ENCODE measurements at regions not wholly inside any gene's neighbourhood (a gene's known extent, or its start where the extent isn't known, plus 50 kb on each side); places are given as distances from the start of the nearest gene placed in this dataset.

- Histone ChIP-seq H3K4me2 (ENCODE audit: low read depth, low read length, poor library complexity, severe bottlenecking) (no peak overlapping the region), H2AFZ (ENCODE audit: low read length) (no peak overlapping the region), H3K4me3 (ENCODE audit: low read length, poor library complexity, severe bottlenecking) (no peak overlapping the region), H3K9me2 (replicated peaks; ENCODE audit: low read depth, low read length) (no peaks in the 10 kb centered on the region), H3K9ac (ENCODE audit: low read depth, low read length, poor library complexity, severe bottlenecking) (no peak overlapping the region), H4K20me1 (ENCODE audit: insufficient read depth, low read length, poor library complexity, severe bottlenecking) (no peaks in the 10 kb centered on the region), H3K27me3 (ENCODE audit: insufficient read depth, low read length, poor library complexity, severe bottlenecking) (no peaks in the 10 kb centered on the region), H3K79me2 (ENCODE audit: insufficient read depth, low read length) (no peaks in the 10 kb centered on the region), H3K36me3 (ENCODE audit: insufficient read depth, low read length) (no peaks in the 10 kb centered on the region), H3K9me3 (ENCODE audit: insufficient read depth, low read depth, low read length) (no peaks in the 10 kb centered on the region), H3K4me1 (ENCODE audit: insufficient read depth, low read length, poor library complexity, severe bottlenecking) (no peaks in the 10 kb centered on the region), H3F3A (ENCODE audit: low read depth) (no peaks in the 10 kb centered on the region)
- TF ChIP-seq CTCF (conservative IDR thresholded peaks at IDR 0.05; ENCODE audit: low read length) (no peak), EZH2phosphoT487 (IDR thresholded peaks at IDR 0.05; ENCODE audit: borderline replicate concordance) (no peak)
Observed at GRCh38 chr2:193124815-193125214, 930.1 kb upstream of the TMEFF2 start.

DNA sequence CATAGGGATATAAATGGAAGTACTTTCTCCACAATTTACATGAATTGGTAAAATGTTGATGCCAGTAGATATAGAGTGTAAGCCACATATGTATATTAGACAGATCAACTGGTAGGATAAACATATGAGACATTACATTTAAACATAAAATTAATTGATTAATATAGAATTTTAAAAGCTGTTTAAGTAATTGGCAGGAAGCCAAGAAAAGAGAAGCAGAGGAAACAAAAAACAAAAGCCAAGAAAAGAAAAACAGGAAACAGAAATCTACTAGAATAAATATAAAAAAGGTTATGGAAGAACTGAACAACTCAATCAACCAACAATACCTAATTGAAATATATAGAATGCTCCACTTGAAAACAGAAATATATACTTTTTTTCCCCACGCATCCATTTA lies 920.1 kb upstream of the TMEFF2 start:
- H3K9ac ChIP-seq (ENCODE audit: low read depth, low read length, poor library complexity, severe bottlenecking) = no peak overlapping the region
- no peaks in the 10 kb centered on the region for H3K9me3 ChIP-seq (ENCODE audit: insufficient read depth, low read depth, low read length)
- H3K36me3 ChIP-seq (ENCODE audit: insufficient read depth, low read length) = no peaks in the 10 kb centered on the region
- H3K4me3 ChIP-seq (ENCODE audit: low read length, poor library complexity, severe bottlenecking) = no peak overlapping the region
- no peaks in the 10 kb centered on the region for H3K4me1 ChIP-seq (ENCODE audit: insufficient read depth, low read length, poor library complexity, severe bottlenecking)
- H3F3A ChIP-seq (ENCODE audit: low read depth) = no peaks in the 10 kb centered on the region
- H3K4me2 ChIP-seq (ENCODE audit: low read depth, low read length, poor library complexity, severe bottlenecking) = no peak overlapping the region
- H3K27me3 ChIP-seq (ENCODE audit: insufficient read depth, low read length, poor library complexity, severe bottlenecking) = no peaks in the 10 kb centered on the region
- 0 out of 2 replicates have a peak, but pooled peaks cover 4% of the 10 kb centered on the region for H3K9me2 ChIP-seq (replicated peaks; ENCODE audit: low read depth, low read length)
- no peak for TF ChIP-seq CTCF (conservative IDR thresholded peaks at IDR 0.05; ENCODE audit: low read length)
- TF ChIP-seq EZH2phosphoT487 (IDR thresholded peaks at IDR 0.05; ENCODE audit: borderline replicate concordance) = no peak
- no peaks in the 10 kb centered on the region for H3K79me2 ChIP-seq (ENCODE audit: insufficient read depth, low read length)
- no peaks in the 10 kb centered on the region for H4K20me1 ChIP-seq (ENCODE audit: insufficient read depth, low read length, poor library complexity, severe bottlenecking)
- no peak overlapping the region for H2AFZ ChIP-seq (ENCODE audit: low read length)

DNA sequence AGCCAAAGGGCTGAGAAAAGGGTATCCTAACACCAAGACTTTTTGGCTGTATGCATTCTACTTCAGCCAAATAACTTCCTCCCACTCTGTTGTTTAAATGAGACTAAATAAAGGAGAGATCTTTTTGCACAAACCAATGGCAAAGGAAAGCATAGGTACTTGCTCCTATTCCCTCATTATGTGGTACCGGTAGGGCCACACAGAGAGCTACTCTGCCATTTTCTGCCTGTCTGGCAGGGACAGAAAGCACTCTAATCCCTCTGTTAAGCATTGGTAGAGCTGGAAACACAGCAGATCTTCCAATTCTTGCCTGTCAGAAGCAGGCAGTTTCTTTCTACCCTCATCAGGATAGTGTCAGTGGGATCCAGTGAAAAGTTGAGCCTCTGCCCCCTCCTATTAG lies 918.3 kb upstream of the TMEFF2 start:
- TF ChIP-seq CTCF (conservative IDR thresholded peaks at IDR 0.05; ENCODE audit: low read length) (no peak), EZH2phosphoT487 (IDR thresholded peaks at IDR 0.05; ENCODE audit: borderline replicate concordance) (no peak)
- Histone ChIP-seq H4K20me1 (ENCODE audit: insufficient read depth, low read length, poor library complexity, severe bottlenecking) (no peaks in the 10 kb centered on the region), H3K79me2 (ENCODE audit: insufficient read depth, low read length) (no peaks in the 10 kb centered on the region), H3K4me1 (ENCODE audit: insufficient read depth, low read length, poor library complexity, severe bottlenecking) (no peaks in the 10 kb centered on the region), H3K9me3 (ENCODE audit: insufficient read depth, low read depth, low read length) (no peaks in the 10 kb centered on the region), H3K4me3 (ENCODE audit: low read length, poor library complexity, severe bottlenecking) (no peak overlapping the region), H3K4me2 (ENCODE audit: low read depth, low read length, poor library complexity, severe bottlenecking) (no peak overlapping the region), H3K27me3 (ENCODE audit: insufficient read depth, low read length, poor library complexity, severe bottlenecking) (no peaks in the 10 kb centered on the region), H3K9ac (ENCODE audit: low read depth, low read length, poor library complexity, severe bottlenecking) (no peak overlapping the region), H2AFZ (ENCODE audit: low read length) (no peak overlapping the region), H3F3A (ENCODE audit: low read depth) (no peaks in the 10 kb centered on the region), H3K36me3 (ENCODE audit: insufficient read depth, low read length) (no peaks in the 10 kb centered on the region), H3K9me2 (replicated peaks; ENCODE audit: low read depth, low read length) (no peaks in the 10 kb centered on the region)
